ENCODE measurements at regions not wholly inside any gene's neighbourhood (a gene's known extent, or its start where the extent isn't known, plus 50 kb on each side); places are given as distances from the start of the nearest gene placed in this dataset.
"Not testable (repeated sequence)": the region's sequence is repeated elsewhere in the genome, so short reads cannot be mapped to it uniquely, and the experiment has no call there.

GRCh38 chrX:6959006-6959405 is 188.5 kb upstream of the STS start:
- no peak overlapping the region for H3K4me3 ChIP-seq (ENCODE audit: low read depth, low read length)
- DNase-seq (ENCODE audit: low read depth), result no peak
- TF ChIP-seq CTCF (IDR thresholded peaks at IDR 0.05; ENCODE audit: low read depth, low read length) (no peak), MYC (IDR thresholded peaks at IDR 0.05; ENCODE audit: low read depth, low read length) (no peak), POLR2A (IDR thresholded peaks at IDR 0.05; ENCODE audit: extremely low read depth, insufficient read length) (no peak), MAX (IDR thresholded peaks at IDR 0.05; ENCODE audit: low read depth, low read length) (no peak)

- no peak for DNase-seq (ENCODE audit: low read depth)
- H3K4me3 ChIP-seq (ENCODE audit: low read depth, low read length), result no peak overlapping the region
- TF ChIP-seq CTCF (IDR thresholded peaks at IDR 0.05; ENCODE audit: low read depth, low read length) (no peak), MYC (IDR thresholded peaks at IDR 0.05; ENCODE audit: low read depth, low read length) (no peak)
Measured at GRCh38 chrX:6954836-6955235, 192.7 kb upstream of the STS start.

GRCh38 chrX:6946168-6946567 is 201.3 kb upstream of the STS start:
- TF ChIP-seq MYC (IDR thresholded peaks at IDR 0.05; ENCODE audit: low read depth, low read length) (no peak), MAX (IDR thresholded peaks at IDR 0.05; ENCODE audit: low read depth, low read length) (no peak), CTCF (IDR thresholded peaks at IDR 0.05; ENCODE audit: low read depth, low read length) (no peak), POLR2A (IDR thresholded peaks at IDR 0.05; ENCODE audit: extremely low read depth, insufficient read length) (no peak)
- H3K4me3 ChIP-seq (ENCODE audit: low read depth, low read length), result no peak overlapping the region
- no peak for DNase-seq (ENCODE audit: low read depth)

GRCh38 chrX:6941041-6941440 is 206.5 kb upstream of the STS start:
- no peak for DNase-seq (ENCODE audit: low read depth)
- no peak overlapping the region for H3K4me3 ChIP-seq (ENCODE audit: low read depth, low read length)
- TF ChIP-seq MAX (IDR thresholded peaks at IDR 0.05; ENCODE audit: low read depth, low read length) (no peak), CTCF (IDR thresholded peaks at IDR 0.05; ENCODE audit: low read depth, low read length) (no peak), POLR2A (IDR thresholded peaks at IDR 0.05; ENCODE audit: extremely low read depth, insufficient read length) (no peak), MYC (IDR thresholded peaks at IDR 0.05; ENCODE audit: low read depth, low read length) (no peak)

- H3K4me3 ChIP-seq (ENCODE audit: low read depth, low read length); DNase-seq (ENCODE audit: low read depth): not testable (repeated sequence)
Measured at GRCh38 chrX:6932942-6933341, 214.6 kb upstream of the STS start.

- no peak for TF ChIP-seq MAX (IDR thresholded peaks at IDR 0.05; ENCODE audit: low read depth, low read length)
- no peak for TF ChIP-seq MYC (IDR thresholded peaks at IDR 0.05; ENCODE audit: low read depth, low read length)
- no peak for TF ChIP-seq CTCF (IDR thresholded peaks at IDR 0.05; ENCODE audit: low read depth, low read length)
- TF ChIP-seq POLR2A (IDR thresholded peaks at IDR 0.05; ENCODE audit: extremely low read depth, insufficient read length), result no peak
- no peak for DNase-seq (ENCODE audit: low read depth)
- H3K4me3 ChIP-seq (ENCODE audit: low read depth, low read length), result no peak overlapping the region
Measured at GRCh38 chrX:6930307-6930849, 217.1 kb upstream of the STS start.

All from NB4 (cell line).